Activated T-helper 2 cell treated with anti-CD3 and anti-CD28 coated beads, Interferon-gamma antibody, Interleukin-2, Interleukin-4, amounts not matched to agents 10 μg/mL and 5 μg/mL and 100 μg/mL, durations not matched to agents 14 hours and 24 hours and 36 hours (primary cell): ENCODE measurements at regions not wholly inside any gene's neighbourhood (a gene's known extent, or its start where the extent isn't known, plus 50 kb on each side); places are given as distances from the start of the nearest gene placed in this dataset.

Experiments used
- DNase-seq: peaks from one replicate; pipeline ENCODE4 v3.0.0; 2021; ENCODE audit warnings: low spot score
- H3K27ac Mint-ChIP-seq: one replicate; pipeline ENCODE4 v1.8.0; 2021; ENCODE audit warnings: mixed read lengths
- H3K27me3 Mint-ChIP-seq: one replicate; pipeline ENCODE4 v1.8.0; 2021; ENCODE audit warnings: low read depth, mixed read lengths
- H3K36me3 Mint-ChIP-seq: one replicate; pipeline ENCODE4 v1.8.0; 2021; ENCODE audit warnings: low read depth, mixed read lengths
- H3K4me1 Mint-ChIP-seq: one replicate; pipeline ENCODE4 v1.8.0; 2021; ENCODE audit warnings: low read depth, mixed read lengths
- H3K4me3 Mint-ChIP-seq: one replicate; pipeline ENCODE4 v1.8.0; 2021; ENCODE audit warnings: low read depth, mild to moderate bottlenecking, moderate library complexity, mixed read lengths
- H3K9me3 Mint-ChIP-seq: one replicate; pipeline ENCODE4 v1.8.0; 2021; ENCODE audit warnings: mixed read lengths
- intact Hi-C: fragments of 100-400 bp; cut with micrococcal nuclease; formaldehyde crosslinking; loops from one replicate; pipeline ENCODE4 v1.15.1; 2023

- Mint-ChIP-seq H3K27ac (no peak overlapping the region), H3K36me3 (no peaks in the 10 kb centered on the region), H3K4me3 (no peak overlapping the region), H3K4me1 (no peaks in the 10 kb centered on the region), H3K9me3 (no peaks in the 10 kb centered on the region), H3K27me3 (no peaks in the 10 kb centered on the region)
- DNase-seq: no peak
- intact Hi-C loops: no loop called here
These were observed 184.2 kb downstream of the ENGASE start for GRCh38 chr17:79258843-79259242.

- Mint-ChIP-seq H3K9me3 (no peaks in the 10 kb centered on the region), H3K27ac (no peak overlapping the region), H3K27me3 (no peaks in the 10 kb centered on the region), H3K36me3 (no peaks in the 10 kb centered on the region), H3K4me1 (no peaks in the 10 kb centered on the region), H3K4me3 (no peak overlapping the region)
- intact Hi-C loops: no loop called here
- DNase-seq: no peak
These were observed 183.4 kb downstream of the ENGASE start for GRCh38 chr17:79258041-79258440.

GRCh38 chr17:79255926-79256585 lies 181.4 kb downstream of the ENGASE start:
- Mint-ChIP-seq H3K27me3 (no peaks in the 10 kb centered on the region), H3K9me3 (no peaks in the 10 kb centered on the region), H3K36me3 (no peaks in the 10 kb centered on the region), H3K4me3 (no peak overlapping the region), H3K27ac (no peak overlapping the region), H3K4me1 (no peaks in the 10 kb centered on the region)
- no peak for DNase-seq
- intact Hi-C loops: no loop called here

- H3K27me3 Mint-ChIP-seq: no peaks in the 10 kb centered on the region
- no peaks in the 10 kb centered on the region for H3K36me3 Mint-ChIP-seq
These were observed 180.8 kb downstream of the ENGASE start for GRCh38 chr17:79255456-79255855.

GRCh38 chr17:79255046-79255445 lies 180.4 kb downstream of the ENGASE start:
- no peak for DNase-seq
- Mint-ChIP-seq H3K27ac (no peak overlapping the region), H3K27me3 (no peaks in the 10 kb centered on the region), H3K9me3 (no peaks in the 10 kb centered on the region), H3K4me3 (no peak overlapping the region), H3K36me3 (no peaks in the 10 kb centered on the region), H3K4me1 (no peaks in the 10 kb centered on the region)
- intact Hi-C loops: no loop called here

More at GRCh38 chr17:79255456-79255855, 180.8 kb downstream of the ENGASE start:
- Mint-ChIP-seq H3K27ac (no peak overlapping the region), H3K4me1 (no peaks in the 10 kb centered on the region), H3K4me3 (no peak overlapping the region), H3K9me3 (no peaks in the 10 kb centered on the region)
- DNase-seq: no peak
- intact Hi-C loops: no loop called here

GRCh38 chr17:79252886-79253285 lies 178.3 kb downstream of the ENGASE start:
- Mint-ChIP-seq H3K9me3 (no peaks in the 10 kb centered on the region), H3K27ac (no peak overlapping the region), H3K36me3 (no peaks in the 10 kb centered on the region), H3K4me1 (no peaks in the 10 kb centered on the region), H3K27me3 (no peaks in the 10 kb centered on the region), H3K4me3 (no peak overlapping the region)
- DNase-seq: no peak
- intact Hi-C loops: no loop called here

- Mint-ChIP-seq H3K4me3 (no peak overlapping the region), H3K9me3 (no peaks in the 10 kb centered on the region), H3K27ac (no peak overlapping the region), H3K36me3 (no peaks in the 10 kb centered on the region), H3K4me1 (no peaks in the 10 kb centered on the region), H3K27me3 (no peaks in the 10 kb centered on the region)
- intact Hi-C loops: no loop called here
- no peak for DNase-seq
These were observed 177.2 kb downstream of the ENGASE start for GRCh38 chr17:79251824-79252223.

- Mint-ChIP-seq H3K4me1 (no peaks in the 10 kb centered on the region), H3K9me3 (no peaks in the 10 kb centered on the region), H3K36me3 (no peaks in the 10 kb centered on the region), H3K4me3 (no peak overlapping the region), H3K27ac (no peak overlapping the region), H3K27me3 (no peaks in the 10 kb centered on the region)
- DNase-seq: no peak
- intact Hi-C loops: no loop called here
These were observed 175.4 kb downstream of the ENGASE start for GRCh38 chr17:79249929-79250521.

- no peaks in the 10 kb centered on the region for H3K27me3 Mint-ChIP-seq
- intact Hi-C loops: no loop called here
- H3K27ac Mint-ChIP-seq: no peak overlapping the region
These were observed 174.3 kb downstream of the ENGASE start for GRCh38 chr17:79248843-79249493.

GRCh38 chr17:79246225-79247190 lies 171.9 kb downstream of the ENGASE start:
- intact Hi-C loops: no loop called here
- H3K27me3 Mint-ChIP-seq: no peaks in the 10 kb centered on the region
- H3K4me3 Mint-ChIP-seq: no peak overlapping the region
- no peaks in the 10 kb centered on the region for H3K9me3 Mint-ChIP-seq
- H3K36me3 Mint-ChIP-seq: no peaks in the 10 kb centered on the region
- DNase-seq: no peak
- H3K4me1 Mint-ChIP-seq: no peaks in the 10 kb centered on the region
- H3K27ac Mint-ChIP-seq: no peak overlapping the region

More at GRCh38 chr17:79248843-79249493, 174.3 kb downstream of the ENGASE start:
- Mint-ChIP-seq H3K9me3 (no peaks in the 10 kb centered on the region), H3K4me1 (no peaks in the 10 kb centered on the region), H3K4me3 (no peak overlapping the region), H3K36me3 (no peaks in the 10 kb centered on the region)
- DNase-seq: no peak

GRCh38 chr17:79244665-79245064 lies 170.0 kb downstream of the ENGASE start:
- Mint-ChIP-seq H3K4me3 (no peak overlapping the region), H3K9me3 (no peaks in the 10 kb centered on the region), H3K27me3 (no peaks in the 10 kb centered on the region), H3K27ac (no peak overlapping the region), H3K36me3 (no peaks in the 10 kb centered on the region), H3K4me1 (no peaks in the 10 kb centered on the region)
- DNase-seq: no peak
- intact Hi-C loops: no loop called here

- intact Hi-C loops: no loop called here
- H3K27me3 Mint-ChIP-seq: no peaks in the 10 kb centered on the region
- H3K36me3 Mint-ChIP-seq: no peaks in the 10 kb centered on the region
- no peak for DNase-seq
- H3K4me1 Mint-ChIP-seq: no peaks in the 10 kb centered on the region
- H3K9me3 Mint-ChIP-seq: no peaks in the 10 kb centered on the region
- no peak overlapping the region for H3K4me3 Mint-ChIP-seq
- no peak overlapping the region for H3K27ac Mint-ChIP-seq
These were observed 169.4 kb downstream of the ENGASE start for GRCh38 chr17:79243996-79244395.
